ENCODE measurements at regions not wholly inside any gene's neighbourhood (a gene's known extent, or its start where the extent isn't known, plus 50 kb on each side); places are given as distances from the start of the nearest gene placed in this dataset.
A peak's percentile ranks its signal among the peaks of the same experiment; 100 is the strongest.
"Not testable (repeated sequence)": the region's sequence is repeated elsewhere in the genome, so short reads cannot be mapped to it uniquely, and the experiment has no call there.

GRCh38 chr13:99677116-99677951 lies 176.1 kb downstream of the TM9SF2 start:
- DNase-seq, result no peak

- no peak for DNase-seq
These were observed 170.5 kb downstream of the TM9SF2 start for GRCh38 chr13:99671746-99672145.

- not testable (repeated sequence) for DNase-seq
These were observed 167.8 kb downstream of the TM9SF2 start for GRCh38 chr13:99669096-99669495.

- DNase-seq, result no peak
These were observed 165.0 kb downstream of the TM9SF2 start for GRCh38 chr13:99666146-99666805.

GRCh38 chr13:99665711-99666110 lies 164.4 kb downstream of the TM9SF2 start:
- no peak for DNase-seq

GRCh38 chr13:99663908-99664307 lies 162.6 kb downstream of the TM9SF2 start:
- DNase-seq, result no peak

GRCh38 chr13:99663185-99663825 lies 162.0 kb downstream of the TM9SF2 start:
- DNase-seq, result no peak

GRCh38 chr13:99662678-99663077 lies 161.4 kb downstream of the TM9SF2 start:
- no peak for DNase-seq

- no peak for DNase-seq
These were observed 160.5 kb downstream of the TM9SF2 start for GRCh38 chr13:99661791-99662190.

- DNase-seq, result no peak
These were observed 158.7 kb downstream of the TM9SF2 start for GRCh38 chr13:99659866-99660554.

- DNase-seq, result no peak
These were observed 158.0 kb downstream of the TM9SF2 start for GRCh38 chr13:99659226-99659625.

GRCh38 chr13:99658261-99658991 lies 157.2 kb downstream of the TM9SF2 start:
- peak in 50 of 56 donors; percentile 6 to 72 (median 42) for DNase-seq

GRCh38 chr13:99657848-99658260 lies 156.6 kb downstream of the TM9SF2 start:
- DNase-seq, result peak in 31 of 56 donors; percentile 6 to 69 (median 32)

GRCh38 chr13:99656844-99657381 lies 155.6 kb downstream of the TM9SF2 start:
- no peak for DNase-seq

- peak in 52 of 56 donors; percentile 5 to 88 (median 50) for DNase-seq
These were observed 154.9 kb downstream of the TM9SF2 start for GRCh38 chr13:99656092-99656745.

- no peak for DNase-seq
These were observed 154.2 kb downstream of the TM9SF2 start for GRCh38 chr13:99655351-99656091.

- DNase-seq, result no peak
These were observed 152.8 kb downstream of the TM9SF2 start for GRCh38 chr13:99654076-99654475.

- no peak for DNase-seq
These were observed 152.3 kb downstream of the TM9SF2 start for GRCh38 chr13:99653526-99653925.

- DNase-seq, result no peak
These were observed 151.6 kb downstream of the TM9SF2 start for GRCh38 chr13:99652901-99653300.

Data from nucleus accumbens (tissue), 56 donors.